Keratinocyte (primary cell): ENCODE measurements at regions not wholly inside any gene's neighbourhood (a gene's known extent, or its start where the extent isn't known, plus 50 kb on each side); places are given as distances from the start of the nearest gene placed in this dataset.

Experiments used
- DNase-seq: peaks from one replicate; pipeline ENCODE4 v3.0.0-alpha.2; 2011; ENCODE audit warnings: low read depth, missing footprints, low spot score
- FAIRE-seq: peaks from 2 replicates; lab custom pipeline; 2011; peaks lifted over from hg19 to GRCh38; lab: Jason Lieb, UNC
- H2AFZ ChIP-seq: 2 replicates; pipeline ENCODE4 v1.6.0; 2012; ENCODE audit warnings: low read length, control low read depth, inconsistent platforms; ENCODE audit not compliant: control insufficient read depth
- H3K27ac ChIP-seq: 2 replicates; pipeline ENCODE4 v1.5.1; 2011; ENCODE audit warnings: low read length; ENCODE audit not compliant: control insufficient read depth, insufficient read depth
- H3K27me3 ChIP-seq: 3 replicates; pipeline ENCODE4 v1.6.0; 2011; ENCODE audit warnings: low read length; ENCODE audit not compliant: control insufficient read depth, insufficient read depth; ENCODE audit errors: extremely low read depth
- H3K36me3 ChIP-seq, 2 experiments: 2 replicates in 1 of 2; 3 replicates in 1 of 2; pipeline ENCODE4 v1.5.1; 2011; ENCODE audit warnings: low read length in 2 of 2, mild to moderate bottlenecking in 1 of 2; ENCODE audit not compliant: control insufficient read depth in 2 of 2, insufficient read depth in 2 of 2; ENCODE audit errors: extremely low read depth in 1 of 2
- H3K4me1 ChIP-seq: 3 replicates; pipeline ENCODE4 v1.5.1; 2011; ENCODE audit warnings: low read length; ENCODE audit not compliant: control insufficient read depth, insufficient read depth; ENCODE audit errors: extremely low read depth
- H3K4me2 ChIP-seq: 3 replicates; pipeline ENCODE4 v1.6.0; 2011; ENCODE audit warnings: low read depth, low read length; ENCODE audit not compliant: control insufficient read depth, insufficient read depth; ENCODE audit errors: extremely low read depth
- H3K4me3 ChIP-seq, 3 experiments: fragments of 200-600 bp in 1 of 3; sonication (generic) in 1 of 3; 2 replicates in 2 of 3; 3 replicates in 1 of 3; pipeline ENCODE4 v1.5.1; 2011 to 2016; ENCODE audit warnings: low read length in 3 of 3, mild to moderate bottlenecking in 3 of 3, control low read depth in 2 of 3, inconsistent platforms in 1 of 3, low read depth in 1 of 3, mixed read lengths in 1 of 3, mixed run types in 1 of 3, moderate library complexity in 1 of 3; ENCODE audit not compliant: control insufficient read depth in 2 of 3, insufficient read depth in 2 of 3; ENCODE audit errors: extremely low read depth in 1 of 3
- H3K79me2 ChIP-seq: 2 replicates; pipeline ENCODE4 v1.6.0; 2012; ENCODE audit warnings: low read length; ENCODE audit not compliant: control insufficient read depth, insufficient read depth
- H3K9ac ChIP-seq: 3 replicates; pipeline ENCODE4 v1.6.0; 2011; ENCODE audit warnings: low read length; ENCODE audit not compliant: control insufficient read depth, insufficient read depth; ENCODE audit errors: extremely low read depth
- H3K9me1 ChIP-seq: 3 replicates; pipeline ENCODE4 v1.6.0; 2011; ENCODE audit warnings: low read length; ENCODE audit not compliant: control insufficient read depth, insufficient read depth; ENCODE audit errors: extremely low read depth
- H3K9me3 ChIP-seq: 2 replicates; pipeline ENCODE4 v1.5.1; 2012; ENCODE audit warnings: low read depth, low read length; ENCODE audit not compliant: control insufficient read depth
- H4K20me1 ChIP-seq: 3 replicates; pipeline ENCODE4 v1.6.0; 2011; ENCODE audit warnings: low read length; ENCODE audit not compliant: control insufficient read depth, insufficient read depth; ENCODE audit errors: extremely low read depth
- EZH2 ChIP-seq: IDR thresholded peaks from one replicate; pipeline ENCODE4 v1.6.1; 2012; ENCODE audit warnings: inconsistent platforms, mild to moderate bottlenecking, low read length, moderate library complexity
- dilution Hi-C: fragments of 300-500 bp; cut with MboI; formaldehyde crosslinking; loops from one replicate; pipeline ENCODE4 v1.7.0; 2020; ENCODE audit warnings: low sequenced_read_pairs; ENCODE audit not compliant: extremely low pct_ligation_motif_present
- TF ChIP-seq, protein P1 (sequence below), 3 experiments: IDR thresholded peaks in 1 of 3; conservative IDR thresholded peaks in 1 of 3; optimal IDR thresholded peaks in 1 of 3; 2 replicates in 2 of 3; 3 replicates in 1 of 3; pipeline versions ENCODE3 to v1.5.1; 2011; ENCODE audit warnings: low read length in 3 of 3, mild to moderate bottlenecking in 3 of 3, moderate library complexity in 2 of 3, control low read depth in 1 of 3, inconsistent platforms in 1 of 3; ENCODE audit not compliant: insufficient read depth in 2 of 3; ENCODE audit errors: extremely low read depth in 1 of 3

DNA sequence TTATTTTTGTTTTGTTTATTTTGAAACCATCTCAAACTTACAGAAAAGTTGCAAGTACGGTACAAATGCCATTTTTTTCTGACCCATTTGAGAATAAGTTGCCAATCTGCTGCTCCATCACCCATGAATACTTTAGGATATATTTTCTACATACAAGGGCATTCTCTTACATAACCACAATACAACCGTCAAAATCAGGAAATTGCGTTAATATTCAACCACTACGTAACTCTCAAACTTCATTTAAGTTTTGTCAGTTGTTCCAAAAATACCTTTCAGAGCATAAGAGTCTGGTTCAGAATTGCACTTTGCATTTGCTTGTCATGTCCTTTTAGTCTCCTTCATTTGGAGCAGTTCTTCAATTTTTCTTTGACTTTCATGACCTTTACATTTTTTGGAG, 194.3 kb upstream of the BDNF start:
- H3K4me3 ChIP-seq = no peak overlapping the region
- no peak overlapping the region for H2AFZ ChIP-seq
- H3K79me2 ChIP-seq = no peaks in the 10 kb centered on the region
- no peaks in the 10 kb centered on the region for H3K9me1 ChIP-seq
- H3K9ac ChIP-seq = no peak overlapping the region
- no peak for DNase-seq
- no peaks in the 10 kb centered on the region for H3K9me3 ChIP-seq
- H3K27ac ChIP-seq = no peak overlapping the region
- no peak overlapping the region for H3K4me2 ChIP-seq
- TF ChIP-seq EZH2 = no peak
- TF ChIP-seq, protein P1, sequence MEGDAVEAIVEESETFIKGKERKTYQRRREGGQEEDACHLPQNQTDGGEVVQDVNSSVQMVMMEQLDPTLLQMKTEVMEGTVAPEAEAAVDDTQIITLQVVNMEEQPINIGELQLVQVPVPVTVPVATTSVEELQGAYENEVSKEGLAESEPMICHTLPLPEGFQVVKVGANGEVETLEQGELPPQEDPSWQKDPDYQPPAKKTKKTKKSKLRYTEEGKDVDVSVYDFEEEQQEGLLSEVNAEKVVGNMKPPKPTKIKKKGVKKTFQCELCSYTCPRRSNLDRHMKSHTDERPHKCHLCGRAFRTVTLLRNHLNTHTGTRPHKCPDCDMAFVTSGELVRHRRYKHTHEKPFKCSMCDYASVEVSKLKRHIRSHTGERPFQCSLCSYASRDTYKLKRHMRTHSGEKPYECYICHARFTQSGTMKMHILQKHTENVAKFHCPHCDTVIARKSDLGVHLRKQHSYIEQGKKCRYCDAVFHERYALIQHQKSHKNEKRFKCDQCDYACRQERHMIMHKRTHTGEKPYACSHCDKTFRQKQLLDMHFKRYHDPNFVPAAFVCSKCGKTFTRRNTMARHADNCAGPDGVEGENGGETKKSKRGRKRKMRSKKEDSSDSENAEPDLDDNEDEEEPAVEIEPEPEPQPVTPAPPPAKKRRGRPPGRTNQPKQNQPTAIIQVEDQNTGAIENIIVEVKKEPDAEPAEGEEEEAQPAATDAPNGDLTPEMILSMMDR (optimal IDR thresholded peaks at IDR 0.05 in 1 of 3, IDR thresholded peaks at IDR 0.05 in 1 of 3, conservative IDR thresholded peaks at IDR 0.05 in 1 of 3; ENCODE audit: extremely low read depth in 1 of 3, insufficient read depth in 2 of 3, low read length in 3 of 3) = no peak
- H4K20me1 ChIP-seq = no peaks in the 10 kb centered on the region
- FAIRE-seq = no peak
- dilution Hi-C loops = no loop called here
- H3K27me3 ChIP-seq = no peaks in the 10 kb centered on the region
- no peaks in the 10 kb centered on the region for H3K4me1 ChIP-seq
- no peaks in the 10 kb centered on the region for H3K36me3 ChIP-seq

DNA sequence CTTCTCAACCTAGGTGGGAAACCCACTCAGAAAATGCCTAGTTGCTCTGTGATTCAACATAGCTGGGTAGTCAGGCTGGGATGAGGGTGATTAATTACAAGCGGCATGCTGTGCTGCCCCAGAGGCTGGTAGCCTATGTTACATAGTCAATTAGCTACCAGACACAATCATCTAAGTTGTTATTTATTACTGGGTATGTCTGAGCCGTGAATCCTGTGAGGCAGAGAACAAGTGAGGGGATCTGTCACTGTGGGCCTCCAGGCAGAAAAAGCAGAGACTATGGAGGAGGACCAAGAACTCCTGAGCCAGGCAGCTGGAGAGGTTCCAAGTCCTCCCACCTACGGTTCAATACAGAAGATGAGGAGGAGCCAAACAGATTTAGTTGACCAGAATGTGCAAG, 186.6 kb upstream of the BDNF start:
- Histone ChIP-seq H3K36me3 (no peaks in the 10 kb centered on the region), H3K79me2 (no peaks in the 10 kb centered on the region), H2AFZ (no peak overlapping the region), H3K9ac (no peak overlapping the region), H3K4me1 (no peaks in the 10 kb centered on the region), H3K9me1 (no peaks in the 10 kb centered on the region), H4K20me1 (no peaks in the 10 kb centered on the region), H3K9me3 (no peaks in the 10 kb centered on the region), H3K27ac (no peak overlapping the region), H3K4me3 (no peak overlapping the region), H3K4me2 (no peak overlapping the region), H3K27me3 (no peaks in the 10 kb centered on the region)
- TF ChIP-seq, protein P1 (optimal IDR thresholded peaks at IDR 0.05 in 1 of 3, IDR thresholded peaks at IDR 0.05 in 1 of 3, conservative IDR thresholded peaks at IDR 0.05 in 1 of 3; ENCODE audit: extremely low read depth in 1 of 3, insufficient read depth in 2 of 3, low read length in 3 of 3) = no peak
- no peak for TF ChIP-seq EZH2
- DNase-seq (no peak), FAIRE-seq (no peak)
- dilution Hi-C loops = no loop called here
